ENCODE measurements at regions not wholly inside any gene's neighbourhood (a gene's known extent, or its start where the extent isn't known, plus 50 kb on each side); places are given as distances from the start of the nearest gene placed in this dataset.

DNA sequence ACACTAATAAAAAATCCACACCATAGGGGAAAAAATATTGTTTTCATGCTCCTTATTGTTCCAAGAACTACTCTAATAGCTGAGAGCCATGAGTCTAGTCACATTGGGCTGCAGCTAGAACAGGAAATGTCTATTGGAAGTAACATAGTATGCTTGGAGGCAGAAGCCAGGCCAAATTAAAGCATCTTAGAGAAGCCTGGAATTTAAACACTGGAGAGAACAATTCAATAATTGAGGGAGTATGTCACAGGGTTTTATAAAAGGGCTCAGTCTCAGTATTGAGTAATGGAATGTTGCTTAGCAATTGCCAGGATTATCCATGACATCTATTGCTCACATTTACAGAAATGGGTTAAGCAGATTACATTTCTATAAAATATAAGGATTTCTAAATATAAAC is 471.3 kb downstream of the LMO4 start:
- TF ChIP-seq, protein P1, sequence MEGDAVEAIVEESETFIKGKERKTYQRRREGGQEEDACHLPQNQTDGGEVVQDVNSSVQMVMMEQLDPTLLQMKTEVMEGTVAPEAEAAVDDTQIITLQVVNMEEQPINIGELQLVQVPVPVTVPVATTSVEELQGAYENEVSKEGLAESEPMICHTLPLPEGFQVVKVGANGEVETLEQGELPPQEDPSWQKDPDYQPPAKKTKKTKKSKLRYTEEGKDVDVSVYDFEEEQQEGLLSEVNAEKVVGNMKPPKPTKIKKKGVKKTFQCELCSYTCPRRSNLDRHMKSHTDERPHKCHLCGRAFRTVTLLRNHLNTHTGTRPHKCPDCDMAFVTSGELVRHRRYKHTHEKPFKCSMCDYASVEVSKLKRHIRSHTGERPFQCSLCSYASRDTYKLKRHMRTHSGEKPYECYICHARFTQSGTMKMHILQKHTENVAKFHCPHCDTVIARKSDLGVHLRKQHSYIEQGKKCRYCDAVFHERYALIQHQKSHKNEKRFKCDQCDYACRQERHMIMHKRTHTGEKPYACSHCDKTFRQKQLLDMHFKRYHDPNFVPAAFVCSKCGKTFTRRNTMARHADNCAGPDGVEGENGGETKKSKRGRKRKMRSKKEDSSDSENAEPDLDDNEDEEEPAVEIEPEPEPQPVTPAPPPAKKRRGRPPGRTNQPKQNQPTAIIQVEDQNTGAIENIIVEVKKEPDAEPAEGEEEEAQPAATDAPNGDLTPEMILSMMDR (IDR thresholded peaks at IDR 0.05 in 8 of 11, conservative IDR thresholded peaks at IDR 0.05 in 3 of 11): no peak
- no peak for TF ChIP-seq POLR2A (IDR thresholded peaks at IDR 0.05)
